ENCODE measurements at regions not wholly inside any gene's neighbourhood (a gene's known extent, or its start where the extent isn't known, plus 50 kb on each side); places are given as distances from the start of the nearest gene placed in this dataset.

GRCh38 chr17:14427900-14428647 lies 127.2 kb downstream of the HS3ST3B1 start:
- TF ChIP-seq ATF3 (CRISPR knock-in tag; conservative IDR thresholded peaks at IDR 0.05) (no peak), MAX (CRISPR knock-in tag; IDR thresholded peaks at IDR 0.05) (no peak), ETV6 (CRISPR knock-in tag; IDR thresholded peaks at IDR 0.05) (no peak), FOXP4 (CRISPR knock-in tag; IDR thresholded peaks at IDR 0.05) (no peak), CTCF (IDR thresholded peaks at IDR 0.05) (no peak), USF2 (CRISPR knock-in tag; IDR thresholded peaks at IDR 0.05) (no peak), NFYB (CRISPR knock-in tag; conservative IDR thresholded peaks at IDR 0.05; ENCODE audit: low read depth) (no peak), PREB (CRISPR knock-in tag; IDR thresholded peaks at IDR 0.05; ENCODE audit: borderline replicate concordance) (no peak), ESRRA (CRISPR knock-in tag; IDR thresholded peaks at IDR 0.05; ENCODE audit: borderline replicate concordance) (no peak), ATF2 (CRISPR knock-in tag; IDR thresholded peaks at IDR 0.05; ENCODE audit: borderline replicate concordance, low read depth) (no peak), TCF7 (CRISPR knock-in tag; IDR thresholded peaks at IDR 0.05; ENCODE audit: low read depth) (no peak), MXD4 (CRISPR knock-in tag; IDR thresholded peaks at IDR 0.05; ENCODE audit: borderline replicate concordance) (no peak)

Data from WTC11 (cell line).